ENCODE measurements at regions not wholly inside any gene's neighbourhood (a gene's known extent, or its start where the extent isn't known, plus 50 kb on each side); places are given as distances from the start of the nearest gene placed in this dataset.
A peak's percentile ranks its signal among the peaks of the same experiment; 100 is the strongest.

- DNase-seq (ENCODE audit: extremely low read depth in 1 of 11, low read depth in 9 of 11, low spot score in 4 of 11) = no peak
These were observed 583.9 kb downstream of the BCOR start for GRCh38 chrX:39513836-39514235.

GRCh38 chrX:39514801-39515200 is 583.0 kb downstream of the BCOR start:
- no peak for DNase-seq (ENCODE audit: extremely low read depth in 1 of 11, low read depth in 9 of 11, low spot score in 4 of 11)

- no peak for DNase-seq (ENCODE audit: extremely low read depth in 1 of 11, low read depth in 9 of 11, low spot score in 4 of 11)
These were observed 581.3 kb downstream of the BCOR start for GRCh38 chrX:39516427-39516841.

GRCh38 chrX:39518476-39519029 is 579.2 kb downstream of the BCOR start:
- DNase-seq (ENCODE audit: extremely low read depth in 1 of 11, low read depth in 9 of 11, low spot score in 4 of 11) = no peak

- peak in 5 of 11 donors; percentile 35 to 53 (median 52) for DNase-seq (ENCODE audit: extremely low read depth in 1 of 11, low read depth in 9 of 11, low spot score in 4 of 11)
These were observed 578.7 kb downstream of the BCOR start for GRCh38 chrX:39519030-39519488.

GRCh38 chrX:39519566-39520301 is 578.0 kb downstream of the BCOR start:
- DNase-seq (ENCODE audit: extremely low read depth in 1 of 11, low read depth in 9 of 11, low spot score in 4 of 11) = no peak

- no peak for DNase-seq (ENCODE audit: extremely low read depth in 1 of 11, low read depth in 9 of 11, low spot score in 4 of 11)
These were observed 572.0 kb downstream of the BCOR start for GRCh38 chrX:39525758-39526157.

- DNase-seq (ENCODE audit: extremely low read depth in 1 of 11, low read depth in 9 of 11, low spot score in 4 of 11) = no peak
These were observed 570.7 kb downstream of the BCOR start for GRCh38 chrX:39527025-39527424.

GRCh38 chrX:39528161-39528916 is 569.4 kb downstream of the BCOR start:
- no peak for DNase-seq (ENCODE audit: extremely low read depth in 1 of 11, low read depth in 9 of 11, low spot score in 4 of 11)

- DNase-seq (ENCODE audit: extremely low read depth in 1 of 11, low read depth in 9 of 11, low spot score in 4 of 11) = no peak
These were observed 565.0 kb downstream of the BCOR start for GRCh38 chrX:39532761-39533160.

- DNase-seq (ENCODE audit: extremely low read depth in 1 of 11, low read depth in 9 of 11, low spot score in 4 of 11) = no peak
These were observed 562.8 kb downstream of the BCOR start for GRCh38 chrX:39534949-39535348.

- DNase-seq (ENCODE audit: extremely low read depth in 1 of 11, low read depth in 9 of 11, low spot score in 4 of 11) = peak in 6 of 11 donors; percentile 15 to 54 (median 34)
These were observed 561.5 kb downstream of the BCOR start for GRCh38 chrX:39536211-39536610.

GRCh38 chrX:39541881-39542280 is 555.9 kb downstream of the BCOR start:
- DNase-seq (ENCODE audit: extremely low read depth in 1 of 11, low read depth in 9 of 11, low spot score in 4 of 11) = no peak

- no peak for DNase-seq (ENCODE audit: extremely low read depth in 1 of 11, low read depth in 9 of 11, low spot score in 4 of 11)
These were observed 555.4 kb downstream of the BCOR start for GRCh38 chrX:39542316-39542715.

- DNase-seq (ENCODE audit: extremely low read depth in 1 of 11, low read depth in 9 of 11, low spot score in 4 of 11) = no peak
These were observed 546.9 kb downstream of the BCOR start for GRCh38 chrX:39550795-39551361.

- DNase-seq (ENCODE audit: extremely low read depth in 1 of 11, low read depth in 9 of 11, low spot score in 4 of 11) = no peak
These were observed 546.0 kb downstream of the BCOR start for GRCh38 chrX:39551762-39552161.

- no peak for DNase-seq (ENCODE audit: extremely low read depth in 1 of 11, low read depth in 9 of 11, low spot score in 4 of 11)
These were observed 542.3 kb downstream of the BCOR start for GRCh38 chrX:39555431-39555830.

- no peak for DNase-seq (ENCODE audit: extremely low read depth in 1 of 11, low read depth in 9 of 11, low spot score in 4 of 11)
These were observed 541.7 kb downstream of the BCOR start for GRCh38 chrX:39556056-39556455.

- no peak for DNase-seq (ENCODE audit: extremely low read depth in 1 of 11, low read depth in 9 of 11, low spot score in 4 of 11)
These were observed 538.5 kb downstream of the BCOR start for GRCh38 chrX:39559229-39559628.

- no peak for DNase-seq (ENCODE audit: extremely low read depth in 1 of 11, low read depth in 9 of 11, low spot score in 4 of 11)
These were observed 537.5 kb downstream of the BCOR start for GRCh38 chrX:39560271-39560670.

All from renal cortex interstitium (tissue), 11 donors.